Mononuclear cell (primary cell): ENCODE measurements at regions not wholly inside any gene's neighbourhood (a gene's known extent, or its start where the extent isn't known, plus 50 kb on each side); places are given as distances from the start of the nearest gene placed in this dataset.
"Not testable (repeated sequence)": the region's sequence is repeated elsewhere in the genome, so short reads cannot be mapped to it uniquely, and the experiment has no call there.

Source experiments
- H3K27me3 ChIP-seq: 2 replicates; pipeline ENCODE4 v1.6.0; 2011; ENCODE audit warnings: low read length, control low read depth; ENCODE audit not compliant: insufficient read depth
- H3K4me1 ChIP-seq: 2 replicates; pipeline ENCODE4 v1.5.1; 2011; ENCODE audit warnings: mild to moderate bottlenecking, low read length, control low read depth; ENCODE audit not compliant: insufficient read depth
- H3K4me3 ChIP-seq: 2 replicates; pipeline ENCODE4 v1.5.1; 2011; ENCODE audit warnings: mild to moderate bottlenecking, low read length, moderate library complexity
- H3K9me3 ChIP-seq: 2 replicates; pipeline ENCODE4 v1.5.1; 2011; ENCODE audit warnings: low read depth, mild to moderate bottlenecking, control low read depth, low read length

- Histone ChIP-seq H3K9me3 (no peaks in the 10 kb centered on the region), H3K4me3 (no peak overlapping the region), H3K27me3 (no peaks in the 10 kb centered on the region), H3K4me1 (peaks cover 4% of the 10 kb centered on the region)
Measured at GRCh38 chr13:20332361-20333096, 100.4 kb upstream of the GJB6 start.

- H3K4me1 ChIP-seq = no peaks in the 10 kb centered on the region
- H3K27me3 ChIP-seq = no peaks in the 10 kb centered on the region
- no peaks in the 10 kb centered on the region for H3K9me3 ChIP-seq
- no peak overlapping the region for H3K4me3 ChIP-seq
Measured at GRCh38 chr13:20331949-20332348, 99.8 kb upstream of the GJB6 start.

GRCh38 chr13:20331419-20331818, 99.3 kb upstream of the GJB6 start:
- no peaks in the 10 kb centered on the region for H3K27me3 ChIP-seq
- H3K9me3 ChIP-seq = no peaks in the 10 kb centered on the region
- no peak overlapping the region for H3K4me3 ChIP-seq
- H3K4me1 ChIP-seq = no peaks in the 10 kb centered on the region

GRCh38 chr13:20326809-20327208, 94.7 kb upstream of the GJB6 start:
- no peaks in the 10 kb centered on the region for H3K27me3 ChIP-seq
- H3K4me3 ChIP-seq = no peak overlapping the region
- H3K9me3 ChIP-seq = no peaks in the 10 kb centered on the region
- H3K4me1 ChIP-seq = no peaks in the 10 kb centered on the region

- Histone ChIP-seq H3K4me1 (no peaks in the 10 kb centered on the region), H3K27me3 (no peaks in the 10 kb centered on the region)
Measured at GRCh38 chr13:20326276-20326675, 94.2 kb upstream of the GJB6 start.

GRCh38 chr13:20320885-20321284, 88.8 kb upstream of the GJB6 start:
- Histone ChIP-seq H3K4me1 (no peaks in the 10 kb centered on the region), H3K9me3 (no peaks in the 10 kb centered on the region), H3K27me3 (no peaks in the 10 kb centered on the region), H3K4me3 (no peak overlapping the region)

More at GRCh38 chr13:20326276-20326675, 94.2 kb upstream of the GJB6 start:
- H3K9me3 ChIP-seq = no peaks in the 10 kb centered on the region
- no peak overlapping the region for H3K4me3 ChIP-seq

- Histone ChIP-seq H3K9me3 (no peaks in the 10 kb centered on the region), H3K27me3 (peaks cover 3% of the 10 kb centered on the region), H3K4me3 (no peak overlapping the region), H3K4me1 (no peaks in the 10 kb centered on the region)
Measured at GRCh38 chr13:20313896-20314295, 81.8 kb upstream of the GJB6 start.

- Histone ChIP-seq H3K4me3 (no peak overlapping the region), H3K27me3 (peaks cover 12% of the 10 kb centered on the region), H3K4me1 (no peaks in the 10 kb centered on the region), H3K9me3 (no peaks in the 10 kb centered on the region)
Measured at GRCh38 chr13:20312292-20312691, 80.2 kb upstream of the GJB6 start.

GRCh38 chr13:20311596-20311995, 79.5 kb upstream of the GJB6 start:
- no peaks in the 10 kb centered on the region for H3K4me1 ChIP-seq
- H3K4me3 ChIP-seq = no peak overlapping the region
- no peaks in the 10 kb centered on the region for H3K9me3 ChIP-seq
- H3K27me3 ChIP-seq = peaks cover 14% of the 10 kb centered on the region

- H3K9me3 ChIP-seq = no peaks in the 10 kb centered on the region
- H3K4me1 ChIP-seq = no peaks in the 10 kb centered on the region
- no peak overlapping the region for H3K4me3 ChIP-seq
- peaks cover 14% of the 10 kb centered on the region for H3K27me3 ChIP-seq
Measured at GRCh38 chr13:20311022-20311421, 78.9 kb upstream of the GJB6 start.

GRCh38 chr13:20306039-20306438, 73.9 kb upstream of the GJB6 start:
- peaks cover 36% of the 10 kb centered on the region for H3K27me3 ChIP-seq

GRCh38 chr13:20305587-20305986, 73.5 kb upstream of the GJB6 start:
- peaks cover 40% of the 10 kb centered on the region for H3K27me3 ChIP-seq
- no peaks in the 10 kb centered on the region for H3K9me3 ChIP-seq

More at GRCh38 chr13:20306039-20306438, 73.9 kb upstream of the GJB6 start:
- no peaks in the 10 kb centered on the region for H3K4me1 ChIP-seq
- H3K9me3 ChIP-seq = no peaks in the 10 kb centered on the region
- H3K4me3 ChIP-seq = no peak overlapping the region

GRCh38 chr13:20304061-20304460, 71.9 kb upstream of the GJB6 start:
- H3K9me3 ChIP-seq, H3K4me3 ChIP-seq, H3K4me1 ChIP-seq: not testable (repeated sequence)
- H3K27me3 ChIP-seq = peaks cover 52% of the 10 kb centered on the region

More at GRCh38 chr13:20305587-20305986, 73.5 kb upstream of the GJB6 start:
- H3K4me1 ChIP-seq = no peaks in the 10 kb centered on the region
- no peak overlapping the region for H3K4me3 ChIP-seq

GRCh38 chr13:20303636-20304035, 71.5 kb upstream of the GJB6 start:
- Histone ChIP-seq H3K27me3 (peaks cover 50% of the 10 kb centered on the region), H3K4me1 (no peaks in the 10 kb centered on the region), H3K4me3 (no peak overlapping the region), H3K9me3 (no peaks in the 10 kb centered on the region)

- Histone ChIP-seq H3K9me3 (no peaks in the 10 kb centered on the region), H3K4me3 (no peak overlapping the region), H3K4me1 (no peaks in the 10 kb centered on the region), H3K27me3 (peaks cover 41% of the 10 kb centered on the region)
Measured at GRCh38 chr13:20301403-20302071, 69.4 kb upstream of the GJB6 start.

- no peaks in the 10 kb centered on the region for H3K9me3 ChIP-seq
- H3K27me3 ChIP-seq = peaks cover 41% of the 10 kb centered on the region
- no peaks in the 10 kb centered on the region for H3K4me1 ChIP-seq
- H3K4me3 ChIP-seq = no peak overlapping the region
Measured at GRCh38 chr13:20301015-20301402, 68.9 kb upstream of the GJB6 start.
